Ishikawa (cell line): ENCODE measurements at regions not wholly inside any gene's neighbourhood (a gene's known extent, or its start where the extent isn't known, plus 50 kb on each side); places are given as distances from the start of the nearest gene placed in this dataset.

Experiments used
- CEBPB ChIP-seq: IDR thresholded peaks from 2 replicates; pipeline ENCODE4 v1.6.1; 2012
- EP300 ChIP-seq: IDR thresholded peaks from 2 replicates; pipeline ENCODE4 v1.6.1; 2012; ENCODE audit warnings: borderline replicate concordance
- TF ChIP-seq, protein P1 (sequence below): IDR thresholded peaks from 2 replicates; pipeline ENCODE4 v1.6.1; 2012; ENCODE audit warnings: low read depth, mild to moderate bottlenecking
- TF ChIP-seq, protein P2 (sequence below): IDR thresholded peaks from 2 replicates; pipeline ENCODE4 v1.6.1; 2012

GRCh38 chrX:4175221-4175620 lies 461.8 kb upstream of the PRKX start:
- TF ChIP-seq EP300 = no peak
- no peak for TF ChIP-seq CEBPB
- TF ChIP-seq, protein P1, sequence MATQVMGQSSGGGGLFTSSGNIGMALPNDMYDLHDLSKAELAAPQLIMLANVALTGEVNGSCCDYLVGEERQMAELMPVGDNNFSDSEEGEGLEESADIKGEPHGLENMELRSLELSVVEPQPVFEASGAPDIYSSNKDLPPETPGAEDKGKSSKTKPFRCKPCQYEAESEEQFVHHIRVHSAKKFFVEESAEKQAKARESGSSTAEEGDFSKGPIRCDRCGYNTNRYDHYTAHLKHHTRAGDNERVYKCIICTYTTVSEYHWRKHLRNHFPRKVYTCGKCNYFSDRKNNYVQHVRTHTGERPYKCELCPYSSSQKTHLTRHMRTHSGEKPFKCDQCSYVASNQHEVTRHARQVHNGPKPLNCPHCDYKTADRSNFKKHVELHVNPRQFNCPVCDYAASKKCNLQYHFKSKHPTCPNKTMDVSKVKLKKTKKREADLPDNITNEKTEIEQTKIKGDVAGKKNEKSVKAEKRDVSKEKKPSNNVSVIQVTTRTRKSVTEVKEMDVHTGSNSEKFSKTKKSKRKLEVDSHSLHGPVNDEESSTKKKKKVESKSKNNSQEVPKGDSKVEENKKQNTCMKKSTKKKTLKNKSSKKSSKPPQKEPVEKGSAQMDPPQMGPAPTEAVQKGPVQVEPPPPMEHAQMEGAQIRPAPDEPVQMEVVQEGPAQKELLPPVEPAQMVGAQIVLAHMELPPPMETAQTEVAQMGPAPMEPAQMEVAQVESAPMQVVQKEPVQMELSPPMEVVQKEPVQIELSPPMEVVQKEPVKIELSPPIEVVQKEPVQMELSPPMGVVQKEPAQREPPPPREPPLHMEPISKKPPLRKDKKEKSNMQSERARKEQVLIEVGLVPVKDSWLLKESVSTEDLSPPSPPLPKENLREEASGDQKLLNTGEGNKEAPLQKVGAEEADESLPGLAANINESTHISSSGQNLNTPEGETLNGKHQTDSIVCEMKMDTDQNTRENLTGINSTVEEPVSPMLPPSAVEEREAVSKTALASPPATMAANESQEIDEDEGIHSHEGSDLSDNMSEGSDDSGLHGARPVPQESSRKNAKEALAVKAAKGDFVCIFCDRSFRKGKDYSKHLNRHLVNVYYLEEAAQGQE = no peak
- TF ChIP-seq, protein P2, sequence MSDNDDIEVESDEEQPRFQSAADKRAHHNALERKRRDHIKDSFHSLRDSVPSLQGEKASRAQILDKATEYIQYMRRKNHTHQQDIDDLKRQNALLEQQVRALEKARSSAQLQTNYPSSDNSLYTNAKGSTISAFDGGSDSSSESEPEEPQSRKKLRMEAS = no peak
